ENCODE measurements at regions not wholly inside any gene's neighbourhood (a gene's known extent, or its start where the extent isn't known, plus 50 kb on each side); places are given as distances from the start of the nearest gene placed in this dataset.
"Not testable (repeated sequence)": the region's sequence is repeated elsewhere in the genome, so short reads cannot be mapped to it uniquely, and the experiment has no call there.

DNA sequence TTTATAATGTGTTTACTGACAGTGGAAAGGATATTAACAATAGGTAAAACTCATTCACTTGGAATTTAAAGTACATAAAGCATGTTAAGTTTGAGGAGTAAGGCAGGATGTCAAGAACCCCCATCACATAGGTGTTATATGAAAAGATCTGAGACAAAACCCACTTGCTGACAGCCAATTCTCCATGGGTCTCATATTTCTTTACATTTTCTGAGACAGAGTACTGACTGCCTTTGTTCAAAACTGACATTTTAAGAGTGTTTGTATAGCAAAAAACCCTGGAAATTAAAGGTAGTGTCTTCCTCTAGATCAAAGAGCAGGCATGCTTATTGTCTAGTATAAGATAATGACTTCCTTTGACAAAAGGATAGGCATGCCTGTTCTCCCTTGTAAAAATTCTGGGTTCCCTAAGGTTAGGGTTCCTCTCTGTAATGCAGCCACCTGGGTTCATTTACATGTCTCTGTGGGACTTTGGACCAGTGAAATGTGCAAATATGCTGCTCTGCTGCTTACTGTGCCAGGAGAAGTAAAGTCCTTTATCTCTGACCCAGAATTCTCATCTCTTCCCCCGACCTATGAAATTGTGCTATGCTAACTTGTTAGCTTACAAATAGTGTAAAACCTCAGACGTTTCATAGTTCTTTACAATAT lies 123.6 kb downstream of the PCDH18 start:
- Histone ChIP-seq H3K4me1 (ENCODE audit: control insufficient read depth, low read length) (no peaks in the 10 kb centered on the region), H3K27ac (ENCODE audit: low read depth, low read length) (no peak overlapping the region), H3K79me2 (ENCODE audit: control insufficient read depth, low read length) (no peaks in the 10 kb centered on the region), H3K4me3 (ENCODE audit: low read length) (no peak overlapping the region), H3F3A (ENCODE audit: control insufficient read depth, insufficient read depth) (no peaks in the 10 kb centered on the region), H3K4me2 (ENCODE audit: low read length) (no peak overlapping the region), H3K27me3 (ENCODE audit: control insufficient read depth, low read length) (no peaks in the 10 kb centered on the region), H3K9me2 (replicated peaks; ENCODE audit: control insufficient read depth, low read length) (no peaks in the 10 kb centered on the region), H4K20me1 (ENCODE audit: control insufficient read depth, insufficient read depth, low read depth, low read length) (no peaks in the 10 kb centered on the region), H3K9me3 (ENCODE audit: control insufficient read depth, insufficient read depth, low read length) (no peaks in the 10 kb centered on the region), H3K36me3 (ENCODE audit: control insufficient read depth, low read length) (no peaks in the 10 kb centered on the region)
- TF ChIP-seq, protein P1, sequence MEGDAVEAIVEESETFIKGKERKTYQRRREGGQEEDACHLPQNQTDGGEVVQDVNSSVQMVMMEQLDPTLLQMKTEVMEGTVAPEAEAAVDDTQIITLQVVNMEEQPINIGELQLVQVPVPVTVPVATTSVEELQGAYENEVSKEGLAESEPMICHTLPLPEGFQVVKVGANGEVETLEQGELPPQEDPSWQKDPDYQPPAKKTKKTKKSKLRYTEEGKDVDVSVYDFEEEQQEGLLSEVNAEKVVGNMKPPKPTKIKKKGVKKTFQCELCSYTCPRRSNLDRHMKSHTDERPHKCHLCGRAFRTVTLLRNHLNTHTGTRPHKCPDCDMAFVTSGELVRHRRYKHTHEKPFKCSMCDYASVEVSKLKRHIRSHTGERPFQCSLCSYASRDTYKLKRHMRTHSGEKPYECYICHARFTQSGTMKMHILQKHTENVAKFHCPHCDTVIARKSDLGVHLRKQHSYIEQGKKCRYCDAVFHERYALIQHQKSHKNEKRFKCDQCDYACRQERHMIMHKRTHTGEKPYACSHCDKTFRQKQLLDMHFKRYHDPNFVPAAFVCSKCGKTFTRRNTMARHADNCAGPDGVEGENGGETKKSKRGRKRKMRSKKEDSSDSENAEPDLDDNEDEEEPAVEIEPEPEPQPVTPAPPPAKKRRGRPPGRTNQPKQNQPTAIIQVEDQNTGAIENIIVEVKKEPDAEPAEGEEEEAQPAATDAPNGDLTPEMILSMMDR (IDR thresholded peaks at IDR 0.05; ENCODE audit: low read depth, low read length, poor library complexity, severe bottlenecking) = no peak
- TF ChIP-seq EZH2phosphoT487 (IDR thresholded peaks at IDR 0.05; ENCODE audit: borderline replicate concordance, low read length) = no peak

GRCh38 chr4:137405833-137406232 lies 126.5 kb downstream of the PCDH18 start:
- not testable (repeated sequence) for H4K20me1 ChIP-seq (ENCODE audit: control insufficient read depth, insufficient read depth, low read depth, low read length); H3K9me3 ChIP-seq (ENCODE audit: control insufficient read depth, insufficient read depth, low read length); H3F3A ChIP-seq (ENCODE audit: control insufficient read depth, insufficient read depth); H3K4me1 ChIP-seq (ENCODE audit: control insufficient read depth, low read length); H3K27ac ChIP-seq (ENCODE audit: low read depth, low read length); H3K4me2 ChIP-seq (ENCODE audit: low read length); H3K36me3 ChIP-seq (ENCODE audit: control insufficient read depth, low read length); H3K9me2 ChIP-seq (replicated peaks; ENCODE audit: control insufficient read depth, low read length); H3K4me3 ChIP-seq (ENCODE audit: low read length); H3K27me3 ChIP-seq (ENCODE audit: control insufficient read depth, low read length); H3K79me2 ChIP-seq (ENCODE audit: control insufficient read depth, low read length)

GRCh38 chr4:137394018-137394417 lies 138.3 kb downstream of the PCDH18 start:
- Histone ChIP-seq H4K20me1 (ENCODE audit: control insufficient read depth, insufficient read depth, low read depth, low read length) (no peaks in the 10 kb centered on the region), H3K36me3 (ENCODE audit: control insufficient read depth, low read length) (no peaks in the 10 kb centered on the region), H3K4me2 (ENCODE audit: low read length) (no peak overlapping the region), H3K79me2 (ENCODE audit: control insufficient read depth, low read length) (no peaks in the 10 kb centered on the region), H3K27ac (ENCODE audit: low read depth, low read length) (no peak overlapping the region), H3K4me3 (ENCODE audit: low read length) (no peak overlapping the region), H3K4me1 (ENCODE audit: control insufficient read depth, low read length) (no peaks in the 10 kb centered on the region), H3K9me3 (ENCODE audit: control insufficient read depth, insufficient read depth, low read length) (no peaks in the 10 kb centered on the region), H3K27me3 (ENCODE audit: control insufficient read depth, low read length) (no peaks in the 10 kb centered on the region), H3F3A (ENCODE audit: control insufficient read depth, insufficient read depth) (no peaks in the 10 kb centered on the region), H3K9me2 (replicated peaks; ENCODE audit: control insufficient read depth, low read length) (no peaks in the 10 kb centered on the region)
- TF ChIP-seq EZH2phosphoT487 (IDR thresholded peaks at IDR 0.05; ENCODE audit: borderline replicate concordance, low read length) = no peak
- TF ChIP-seq, protein P1 (IDR thresholded peaks at IDR 0.05; ENCODE audit: low read depth, low read length, poor library complexity, severe bottlenecking) = no peak

DNA sequence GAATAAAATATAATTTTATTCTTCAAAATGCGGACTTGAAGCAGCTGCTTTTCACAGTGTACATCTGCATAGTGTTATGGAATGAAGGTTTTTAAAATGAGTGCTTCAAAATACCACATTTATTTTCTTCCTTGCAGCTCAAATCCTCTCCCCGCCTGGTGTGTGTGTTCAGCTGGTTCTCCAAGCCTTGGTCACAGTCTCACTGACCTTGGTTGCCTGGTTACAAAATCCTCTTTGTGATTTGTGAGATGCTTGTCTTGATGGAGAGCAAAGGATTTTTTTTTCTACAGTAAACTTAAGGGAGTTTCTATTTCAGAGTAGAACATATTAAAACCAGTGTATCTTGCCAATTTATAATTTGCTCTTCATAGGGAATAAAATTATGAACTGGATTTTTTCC lies 139.2 kb downstream of the PCDH18 start:
- H3K4me1 ChIP-seq (ENCODE audit: control insufficient read depth, low read length) = no peaks in the 10 kb centered on the region
- no peak overlapping the region for H3K4me3 ChIP-seq (ENCODE audit: low read length)
- H3K9me2 ChIP-seq (replicated peaks; ENCODE audit: control insufficient read depth, low read length) = no peaks in the 10 kb centered on the region
- H4K20me1 ChIP-seq (ENCODE audit: control insufficient read depth, insufficient read depth, low read depth, low read length) = no peaks in the 10 kb centered on the region
- no peaks in the 10 kb centered on the region for H3K9me3 ChIP-seq (ENCODE audit: control insufficient read depth, insufficient read depth, low read length)
- H3K27me3 ChIP-seq (ENCODE audit: control insufficient read depth, low read length) = no peaks in the 10 kb centered on the region
- H3K79me2 ChIP-seq (ENCODE audit: control insufficient read depth, low read length) = no peaks in the 10 kb centered on the region
- H3F3A ChIP-seq (ENCODE audit: control insufficient read depth, insufficient read depth) = no peaks in the 10 kb centered on the region
- TF ChIP-seq EZH2phosphoT487 (IDR thresholded peaks at IDR 0.05; ENCODE audit: borderline replicate concordance, low read length) = no peak
- TF ChIP-seq, protein P1 (IDR thresholded peaks at IDR 0.05; ENCODE audit: low read depth, low read length, poor library complexity, severe bottlenecking) = no peak
- H3K27ac ChIP-seq (ENCODE audit: low read depth, low read length) = no peak overlapping the region
- no peaks in the 10 kb centered on the region for H3K36me3 ChIP-seq (ENCODE audit: control insufficient read depth, low read length)
- no peak overlapping the region for H3K4me2 ChIP-seq (ENCODE audit: low read length)
